ENCODE measurements at regions not wholly inside any gene's neighbourhood (a gene's known extent, or its start where the extent isn't known, plus 50 kb on each side); places are given as distances from the start of the nearest gene placed in this dataset.

DNA sequence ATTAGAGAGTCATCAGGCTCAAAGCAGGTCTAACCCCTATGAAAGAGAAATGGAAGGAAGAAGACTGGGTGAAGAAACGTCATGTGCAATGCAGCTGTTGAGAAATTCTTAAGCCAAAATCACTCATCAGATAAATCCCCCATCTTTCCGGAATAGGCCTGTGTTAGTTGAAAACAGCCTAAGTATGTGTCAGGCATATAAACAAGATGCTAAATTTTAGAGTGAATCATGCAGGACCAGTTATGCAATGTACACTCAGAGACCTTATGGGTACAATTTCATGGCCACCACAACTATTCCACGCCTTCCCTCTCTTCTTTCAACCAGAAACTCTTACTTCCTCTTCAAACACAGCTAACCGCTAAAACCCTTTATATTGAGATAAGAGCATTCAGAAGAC is 717.7 kb upstream of the ATXN8OS start:
- no peaks in the 10 kb centered on the region for H3K36me3 ChIP-seq
- no peak overlapping the region for H3K4me3 ChIP-seq (ENCODE audit: low read depth, low read length)
- no peaks in the 10 kb centered on the region for H3K27me3 ChIP-seq
- H3K4me1 ChIP-seq: no peaks in the 10 kb centered on the region
- no peaks in the 10 kb centered on the region for H3K9me3 ChIP-seq
- TF ChIP-seq, protein P1, sequence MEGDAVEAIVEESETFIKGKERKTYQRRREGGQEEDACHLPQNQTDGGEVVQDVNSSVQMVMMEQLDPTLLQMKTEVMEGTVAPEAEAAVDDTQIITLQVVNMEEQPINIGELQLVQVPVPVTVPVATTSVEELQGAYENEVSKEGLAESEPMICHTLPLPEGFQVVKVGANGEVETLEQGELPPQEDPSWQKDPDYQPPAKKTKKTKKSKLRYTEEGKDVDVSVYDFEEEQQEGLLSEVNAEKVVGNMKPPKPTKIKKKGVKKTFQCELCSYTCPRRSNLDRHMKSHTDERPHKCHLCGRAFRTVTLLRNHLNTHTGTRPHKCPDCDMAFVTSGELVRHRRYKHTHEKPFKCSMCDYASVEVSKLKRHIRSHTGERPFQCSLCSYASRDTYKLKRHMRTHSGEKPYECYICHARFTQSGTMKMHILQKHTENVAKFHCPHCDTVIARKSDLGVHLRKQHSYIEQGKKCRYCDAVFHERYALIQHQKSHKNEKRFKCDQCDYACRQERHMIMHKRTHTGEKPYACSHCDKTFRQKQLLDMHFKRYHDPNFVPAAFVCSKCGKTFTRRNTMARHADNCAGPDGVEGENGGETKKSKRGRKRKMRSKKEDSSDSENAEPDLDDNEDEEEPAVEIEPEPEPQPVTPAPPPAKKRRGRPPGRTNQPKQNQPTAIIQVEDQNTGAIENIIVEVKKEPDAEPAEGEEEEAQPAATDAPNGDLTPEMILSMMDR (IDR thresholded peaks at IDR 0.05; ENCODE audit: low read depth, low read length): no peak
- DNase-seq: no peak

DNA sequence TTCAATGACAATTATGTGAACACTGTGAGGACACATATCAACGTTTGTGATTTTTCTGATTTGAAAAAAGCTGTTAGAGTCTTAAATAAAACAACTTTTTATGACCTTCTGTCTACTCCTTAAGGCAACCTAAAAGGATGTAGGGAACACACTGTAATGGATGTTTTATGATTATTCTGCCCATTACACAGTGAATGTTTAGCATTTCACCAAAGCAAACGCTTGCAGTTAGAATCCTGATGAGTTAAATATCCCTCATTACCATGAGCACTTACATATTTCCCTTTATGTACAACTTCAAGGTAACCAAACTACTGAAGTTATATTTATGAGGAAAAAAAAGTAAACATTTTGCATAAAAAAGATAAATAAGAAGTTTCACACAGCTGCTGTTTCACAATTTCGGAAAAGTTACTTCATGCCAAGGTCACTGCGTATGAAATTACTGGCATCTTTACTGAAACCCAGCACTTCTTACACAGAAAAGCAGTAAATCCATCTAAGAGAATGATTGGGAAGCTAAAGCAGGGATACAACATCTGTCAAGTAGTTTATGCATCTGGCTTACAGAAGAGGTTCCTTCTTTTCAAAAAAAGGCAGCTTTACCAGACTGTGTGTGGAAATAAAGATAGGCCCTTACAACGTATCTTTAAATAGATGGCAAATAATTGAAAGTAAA is 733.7 kb upstream of the ATXN8OS start:
- no peak for DNase-seq
- TF ChIP-seq, protein P1 (IDR thresholded peaks at IDR 0.05; ENCODE audit: low read depth, low read length): no peak

DNA sequence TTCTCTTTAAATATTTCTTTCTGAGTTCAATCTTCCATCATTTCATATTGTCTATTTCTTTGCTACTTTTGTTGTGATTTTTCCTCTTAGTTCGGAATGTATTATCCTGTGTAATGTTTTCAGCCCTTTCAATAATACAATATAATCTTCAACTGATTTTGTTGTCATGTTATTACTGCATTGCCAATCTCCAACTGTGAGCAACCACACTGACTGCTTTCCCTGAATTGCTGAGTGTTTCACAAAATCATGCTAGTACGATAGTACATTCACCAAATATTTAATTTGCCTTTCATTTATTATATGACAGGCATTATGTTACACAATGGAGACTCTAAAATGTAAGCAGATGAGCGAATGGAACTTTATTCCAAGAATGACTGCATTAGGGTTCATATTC is 744.3 kb upstream of the ATXN8OS start:
- Histone ChIP-seq H3K27me3 (no peaks in the 10 kb centered on the region), H3K4me1 (no peaks in the 10 kb centered on the region), H3K9me3 (no peaks in the 10 kb centered on the region; the same call in 1 of the 2 replicates), H3K4me3 (ENCODE audit: low read depth, low read length) (no peak overlapping the region), H3K36me3 (no peaks in the 10 kb centered on the region)
- TF ChIP-seq, protein P1 (IDR thresholded peaks at IDR 0.05; ENCODE audit: low read depth, low read length): no peak
- DNase-seq: no peak

More for the DNA sequence above, 733.7 kb upstream of the ATXN8OS start:
- no peaks in the 10 kb centered on the region for H3K4me1 ChIP-seq
- H3K9me3 ChIP-seq: no peaks in the 10 kb centered on the region
- H3K4me3 ChIP-seq (ENCODE audit: low read depth, low read length): no peak overlapping the region
- no peaks in the 10 kb centered on the region for H3K36me3 ChIP-seq
- no peaks in the 10 kb centered on the region for H3K27me3 ChIP-seq

DNA sequence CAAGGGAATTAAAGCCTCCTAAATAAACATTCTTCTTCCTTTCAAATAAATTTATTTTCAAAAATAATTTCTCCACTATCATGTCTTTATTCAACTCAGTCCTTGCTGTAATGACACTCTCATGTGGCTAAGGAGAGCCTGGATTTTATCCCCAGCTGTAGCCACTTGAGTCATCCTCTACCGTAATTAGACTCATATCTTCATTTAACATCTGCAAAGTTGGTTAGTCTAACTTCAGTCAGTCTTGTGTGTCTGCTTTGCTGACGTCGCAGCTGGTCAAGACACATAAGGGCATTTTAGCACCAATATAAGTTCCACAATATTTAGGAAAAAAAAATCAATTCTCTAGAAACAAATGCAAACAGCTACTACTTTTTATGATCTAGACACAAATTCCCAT is 776.4 kb upstream of the ATXN8OS start:
- Histone ChIP-seq H3K36me3 (no peaks in the 10 kb centered on the region), H3K27me3 (no peaks in the 10 kb centered on the region), H3K9me3 (no peaks in the 10 kb centered on the region), H3K4me3 (ENCODE audit: low read depth, low read length) (no peak overlapping the region), H3K4me1 (peaks cover 11% of the 10 kb centered on the region)
- TF ChIP-seq, protein P1 (IDR thresholded peaks at IDR 0.05; ENCODE audit: low read depth, low read length): no peak
- peak; percentile 42 for DNase-seq

DNA sequence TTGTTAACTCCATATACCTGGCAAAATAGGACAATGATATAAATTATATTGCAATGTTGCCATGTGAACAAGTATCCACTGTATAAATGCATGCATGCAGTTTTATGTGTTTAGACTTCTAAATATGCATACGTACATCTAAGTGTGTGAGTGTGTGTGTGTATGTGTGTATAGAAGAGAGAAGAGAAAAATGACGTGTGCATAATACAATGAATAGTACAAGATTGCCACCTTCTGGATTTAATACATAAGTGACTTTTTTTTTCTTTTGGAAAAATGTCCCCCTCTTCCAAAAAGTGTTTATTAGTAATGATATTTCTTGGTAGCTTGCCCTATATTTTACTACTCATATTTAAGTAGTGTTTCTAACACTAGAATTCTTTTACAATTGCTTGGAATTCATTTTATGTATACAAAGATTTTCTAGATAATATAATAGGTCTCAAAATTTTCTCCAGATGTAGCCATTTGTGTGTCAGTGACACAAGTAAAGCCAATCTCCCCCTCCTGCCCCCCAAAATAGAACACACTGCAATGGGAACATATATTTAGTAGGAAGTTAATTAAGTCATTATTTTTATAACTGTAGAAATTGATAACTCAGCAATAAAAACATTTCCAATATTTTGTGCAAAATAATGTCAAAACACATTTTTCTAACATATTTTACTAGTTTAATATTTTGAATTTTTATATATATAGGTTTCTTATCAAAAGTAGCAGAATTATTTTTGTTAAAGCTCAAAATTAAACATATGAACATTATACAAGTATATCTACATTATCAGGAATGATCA is 783.3 kb upstream of the ATXN8OS start:
- H3K4me1 ChIP-seq: no peaks in the 10 kb centered on the region
- H3K4me3 ChIP-seq (ENCODE audit: low read depth, low read length): no peak overlapping the region
- TF ChIP-seq, protein P1 (IDR thresholded peaks at IDR 0.05; ENCODE audit: low read depth, low read length): peak; percentile 41; the same call in 1 of the 2 replicates
- no peak for DNase-seq
- no peaks in the 10 kb centered on the region for H3K9me3 ChIP-seq
- H3K36me3 ChIP-seq: no peaks in the 10 kb centered on the region
- no peaks in the 10 kb centered on the region for H3K27me3 ChIP-seq

DNA sequence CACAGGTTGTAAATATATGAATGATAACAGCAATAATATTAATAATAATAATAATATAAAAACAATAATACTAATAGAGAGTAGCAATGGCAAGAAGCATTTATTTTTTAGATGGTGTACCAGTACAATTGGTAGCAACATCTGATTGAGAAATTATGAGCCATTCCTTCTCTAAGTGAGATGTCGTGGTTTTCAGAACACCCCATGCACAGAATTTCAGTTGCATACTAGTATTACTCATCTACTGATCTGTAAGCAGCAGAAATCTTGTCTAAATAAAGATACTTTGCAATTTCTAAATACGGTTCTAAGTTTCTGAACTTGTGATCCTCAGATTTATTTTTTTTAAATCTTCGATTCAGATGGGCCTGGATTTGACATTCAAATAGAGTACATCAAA is 788.0 kb upstream of the ATXN8OS start:
- Histone ChIP-seq H3K4me3 (ENCODE audit: low read depth, low read length) (no peak overlapping the region), H3K27me3 (no peaks in the 10 kb centered on the region), H3K36me3 (no peaks in the 10 kb centered on the region), H3K9me3 (no peaks in the 10 kb centered on the region), H3K4me1 (no peaks in the 10 kb centered on the region)
- TF ChIP-seq, protein P1 (IDR thresholded peaks at IDR 0.05; ENCODE audit: low read depth, low read length): no peak
- DNase-seq: no peak
